ENCODE measurements at regions not wholly inside any gene's neighbourhood (a gene's known extent, or its start where the extent isn't known, plus 50 kb on each side); places are given as distances from the start of the nearest gene placed in this dataset.

- no peaks in the 10 kb centered on the region for H3K9me2 ChIP-seq (ENCODE audit: insufficient read depth, low read length)
- H2AFZ ChIP-seq (ENCODE audit: low read length): no peak overlapping the region; the same call in 1 of the 2 replicates
- BruUV-seq (replicated peaks): no TSS peak
- H3K79me2 ChIP-seq (ENCODE audit: insufficient read depth, low read depth, low read length): no peaks in the 10 kb centered on the region
- peaks cover 18% of the 10 kb centered on the region for H3K4me1 ChIP-seq (ENCODE audit: insufficient read depth, low read length, poor library complexity, severe bottlenecking)
- CTCF ChIA-PET (ENCODE audit: unreplicated experiment): no interaction called here
- no peaks in the 10 kb centered on the region for H3K9me3 ChIP-seq (ENCODE audit: low read length)
- H3K4me3 ChIP-seq (ENCODE audit: low read depth, low read length, poor library complexity, severe bottlenecking): no peak overlapping the region
- peak; percentile 81 for DNase-seq (ENCODE audit: low spot score)
- H3K27ac ChIP-seq (ENCODE audit: low read depth, low read length, poor library complexity, severe bottlenecking): no peak overlapping the region
- no peaks in the 10 kb centered on the region for H3K36me3 ChIP-seq (ENCODE audit: insufficient read depth, low read length)
- H3K4me2 ChIP-seq (ENCODE audit: low read length): peak overlapping the region; percentile 28; the same call in 1 of the 2 replicates
- TF ChIP-seq EZH2phosphoT487 (IDR thresholded peaks at IDR 0.05; ENCODE audit: borderline replicate concordance, low read depth, low read length): no peak
- peak; percentile 99 for TF ChIP-seq CTCF (conservative IDR thresholded peaks at IDR 0.05; ENCODE audit: low read length)
- no peaks in the 10 kb centered on the region for H4K20me1 ChIP-seq (ENCODE audit: insufficient read depth, low read length)
- intact Hi-C loops (cut with micrococcal nuclease; ENCODE audit: unreplicated experiment): no loop called here
- POLR2A ChIA-PET: no interaction called here
Observed at GRCh38 chr2:60641811-60642788, 88.6 kb upstream of the BCL11A start.

- ChIA-PET POLR2A (no interaction called here), CTCF (ENCODE audit: unreplicated experiment) (no interaction called here)
- H3K9me3 ChIP-seq (ENCODE audit: low read length): no peaks in the 10 kb centered on the region
- intact Hi-C loops (cut with micrococcal nuclease; ENCODE audit: unreplicated experiment): no loop called here
- no peaks in the 10 kb centered on the region for H3K79me2 ChIP-seq (ENCODE audit: insufficient read depth, low read depth, low read length)
- H3K36me3 ChIP-seq (ENCODE audit: insufficient read depth, low read length): no peaks in the 10 kb centered on the region
- H3K4me3 ChIP-seq (ENCODE audit: low read depth, low read length, poor library complexity, severe bottlenecking): no peak overlapping the region
- no peak for DNase-seq (ENCODE audit: low spot score)
- peaks cover 18% of the 10 kb centered on the region for H3K4me1 ChIP-seq (ENCODE audit: insufficient read depth, low read length, poor library complexity, severe bottlenecking)
- H3K27ac ChIP-seq (ENCODE audit: low read depth, low read length, poor library complexity, severe bottlenecking): no peak overlapping the region
- H3K4me2 ChIP-seq (ENCODE audit: low read length): no peak overlapping the region
- H2AFZ ChIP-seq (ENCODE audit: low read length): no peak overlapping the region
- BruUV-seq (replicated peaks): no TSS peak
- TF ChIP-seq CTCF (conservative IDR thresholded peaks at IDR 0.05; ENCODE audit: low read length): no peak
- no peak for TF ChIP-seq EZH2phosphoT487 (IDR thresholded peaks at IDR 0.05; ENCODE audit: borderline replicate concordance, low read depth, low read length)
- no peaks in the 10 kb centered on the region for H3K9me2 ChIP-seq (ENCODE audit: insufficient read depth, low read length)
- H4K20me1 ChIP-seq (ENCODE audit: insufficient read depth, low read length): no peaks in the 10 kb centered on the region
Observed at GRCh38 chr2:60643747-60644146, 90.3 kb upstream of the BCL11A start.

- CTCF ChIA-PET (ENCODE audit: unreplicated experiment): interaction anchor here (1.1 kb wide), 1 partner anchor 65 kb away, joined by 3 read pairs; no protein-coding TSS in a partner anchor
Observed at GRCh38 chr2:60644951-60645350, 91.5 kb upstream of the BCL11A start.

More at GRCh38 chr2:60644951-60645350, 91.5 kb upstream of the BCL11A start:
- H3K4me3 ChIP-seq (ENCODE audit: low read depth, low read length, poor library complexity, severe bottlenecking): no peak overlapping the region
- H2AFZ ChIP-seq (ENCODE audit: low read length): peak overlapping the region; percentile 51; the same call in 1 of the 2 replicates
- H4K20me1 ChIP-seq (ENCODE audit: insufficient read depth, low read length): no peaks in the 10 kb centered on the region
- no peaks in the 10 kb centered on the region for H3K9me2 ChIP-seq (ENCODE audit: insufficient read depth, low read length)
- DNase-seq (ENCODE audit: low spot score): no peak
- H3K4me2 ChIP-seq (ENCODE audit: low read length): peak overlapping the region; percentile 30; the same call in 1 of the 2 replicates
- H3K36me3 ChIP-seq (ENCODE audit: insufficient read depth, low read length): no peaks in the 10 kb centered on the region
- BruUV-seq (replicated peaks): no TSS peak
- H3K4me1 ChIP-seq (ENCODE audit: insufficient read depth, low read length, poor library complexity, severe bottlenecking): peaks cover 18% of the 10 kb centered on the region
- H3K27ac ChIP-seq (ENCODE audit: low read depth, low read length, poor library complexity, severe bottlenecking): no peak overlapping the region
- H3K79me2 ChIP-seq (ENCODE audit: insufficient read depth, low read depth, low read length): no peaks in the 10 kb centered on the region
- no peaks in the 10 kb centered on the region for H3K9me3 ChIP-seq (ENCODE audit: low read length)
- POLR2A ChIA-PET: interaction anchor here (0.8 kb wide), 1 partner anchor 10 kb away, joined by 4 read pairs; no protein-coding TSS in a partner anchor
- no peak for TF ChIP-seq EZH2phosphoT487 (IDR thresholded peaks at IDR 0.05; ENCODE audit: borderline replicate concordance, low read depth, low read length)
- TF ChIP-seq CTCF (conservative IDR thresholded peaks at IDR 0.05; ENCODE audit: low read length): no peak
- intact Hi-C loops (cut with micrococcal nuclease; ENCODE audit: unreplicated experiment): no loop called here
